ENCODE measurements at regions not wholly inside any gene's neighbourhood (a gene's known extent, or its start where the extent isn't known, plus 50 kb on each side); places are given as distances from the start of the nearest gene placed in this dataset.
"Not testable (repeated sequence)": the region's sequence is repeated elsewhere in the genome, so short reads cannot be mapped to it uniquely, and the experiment has no call there.

DNA sequence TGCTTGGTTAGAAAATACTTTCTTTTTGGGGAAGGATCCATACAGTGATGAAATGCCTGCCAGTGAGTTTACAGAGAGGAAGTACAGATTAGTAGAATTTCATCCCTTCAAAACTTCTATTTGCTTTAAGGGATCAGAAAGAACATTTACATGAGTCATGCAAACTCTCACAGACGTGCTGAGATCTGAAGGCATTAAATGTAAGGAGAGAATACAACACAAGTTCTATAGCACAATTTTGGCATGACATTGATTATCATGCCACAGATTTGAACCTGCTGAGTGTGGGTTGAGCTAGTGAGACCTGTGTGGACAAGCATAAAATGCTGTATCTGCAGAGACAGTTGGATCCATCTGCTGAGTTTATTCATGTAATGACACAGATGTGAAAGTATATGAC is 613.6 kb upstream of the SEMA6A start:
- DNase-seq: no peak

DNA sequence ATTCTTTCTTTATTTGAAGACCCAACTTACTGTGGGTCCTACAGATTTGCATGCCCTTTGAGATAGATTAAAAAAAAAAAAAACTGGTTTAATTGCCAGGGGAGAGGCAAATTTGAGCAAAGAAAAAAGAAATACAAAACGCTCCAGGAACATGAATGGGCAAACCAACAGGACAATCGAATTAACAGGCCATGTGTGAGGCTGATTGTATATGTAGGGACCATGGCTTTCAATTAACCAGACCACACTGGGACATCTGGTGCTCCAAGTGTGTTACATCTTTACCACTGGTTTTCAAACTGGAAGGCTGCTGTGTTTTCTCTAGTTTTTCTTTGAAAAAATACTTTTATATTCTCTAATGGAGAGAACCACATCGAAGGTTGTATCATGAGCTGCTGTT is 612.1 kb upstream of the SEMA6A start:
- DNase-seq: no peak

DNA sequence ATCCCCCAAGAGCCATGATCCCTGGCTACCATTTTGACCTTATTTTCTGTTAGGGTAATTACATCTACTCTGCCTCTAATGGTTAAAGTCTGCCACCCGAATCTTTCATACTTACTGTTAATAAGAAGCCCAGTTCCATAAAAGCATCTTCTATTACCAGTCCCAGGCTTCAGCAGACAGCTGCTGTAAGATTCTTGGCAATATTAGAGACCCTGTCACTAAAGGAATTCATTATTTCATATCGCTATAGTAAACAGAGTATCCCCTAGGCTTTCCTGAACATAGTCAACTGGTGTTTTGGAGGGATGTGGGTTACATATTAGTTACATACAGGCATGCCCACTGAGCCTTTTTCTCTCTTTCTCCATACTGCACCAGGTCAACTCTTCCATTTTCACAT is 608.7 kb upstream of the SEMA6A start:
- no peak for DNase-seq

DNA sequence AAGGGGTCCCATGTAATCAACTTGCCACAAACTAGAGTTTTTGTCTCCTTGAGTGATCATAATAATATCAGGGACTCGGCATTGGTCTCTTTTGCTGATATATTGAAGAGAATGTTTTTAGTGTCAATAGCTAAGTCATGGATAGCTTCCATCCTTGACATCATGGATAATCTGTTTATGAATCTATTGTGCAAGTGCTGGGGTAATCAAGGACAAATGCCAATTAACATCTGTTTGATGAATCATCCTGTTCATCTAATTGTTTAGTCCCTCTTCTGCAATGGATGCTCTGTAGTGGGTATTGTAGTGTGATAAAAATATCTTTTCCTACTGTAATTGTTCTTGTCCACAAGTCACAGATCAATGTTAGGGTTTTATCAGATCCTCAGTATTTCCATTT is 607.5 kb upstream of the SEMA6A start:
- DNase-seq: no peak

DNA sequence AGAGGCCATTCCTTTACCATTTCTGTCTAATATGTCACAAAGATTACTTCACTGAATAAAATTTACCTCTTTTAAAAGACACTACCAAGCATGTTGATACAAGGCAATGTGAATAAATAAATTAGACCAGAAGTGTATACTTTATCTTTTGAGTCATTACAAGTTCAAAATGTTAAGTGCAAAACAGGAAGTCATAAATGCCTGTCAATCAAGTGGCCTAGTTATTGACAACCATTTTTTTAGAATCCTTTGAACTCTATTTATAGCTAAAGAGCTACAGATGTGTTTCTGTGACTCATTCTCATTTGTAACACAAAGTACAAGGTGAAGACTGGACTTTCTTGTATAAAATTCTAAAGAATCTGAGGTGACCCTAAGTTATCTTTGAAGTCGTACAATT is 602.7 kb upstream of the SEMA6A start:
- DNase-seq: no peak

DNA sequence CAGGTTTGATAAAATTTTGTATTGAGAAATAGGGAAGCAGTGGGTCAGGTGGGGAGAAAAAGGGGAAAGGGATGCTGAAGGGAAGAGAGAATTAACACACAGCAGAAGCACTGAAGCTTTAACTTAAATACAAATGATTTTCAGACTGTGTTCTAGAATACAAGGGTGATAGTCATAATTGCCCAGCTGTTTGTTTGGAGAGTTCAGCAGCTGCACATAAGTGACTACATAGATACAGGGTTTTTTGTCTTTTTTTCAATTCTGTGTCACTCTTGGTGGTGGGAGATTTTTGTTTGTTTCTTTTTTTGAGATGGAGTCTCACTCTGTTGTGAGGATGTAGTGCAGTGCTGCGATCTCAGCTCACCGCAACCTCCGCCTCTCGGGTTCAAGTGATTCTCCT is 590.4 kb upstream of the SEMA6A start:
- no peak for DNase-seq

DNA sequence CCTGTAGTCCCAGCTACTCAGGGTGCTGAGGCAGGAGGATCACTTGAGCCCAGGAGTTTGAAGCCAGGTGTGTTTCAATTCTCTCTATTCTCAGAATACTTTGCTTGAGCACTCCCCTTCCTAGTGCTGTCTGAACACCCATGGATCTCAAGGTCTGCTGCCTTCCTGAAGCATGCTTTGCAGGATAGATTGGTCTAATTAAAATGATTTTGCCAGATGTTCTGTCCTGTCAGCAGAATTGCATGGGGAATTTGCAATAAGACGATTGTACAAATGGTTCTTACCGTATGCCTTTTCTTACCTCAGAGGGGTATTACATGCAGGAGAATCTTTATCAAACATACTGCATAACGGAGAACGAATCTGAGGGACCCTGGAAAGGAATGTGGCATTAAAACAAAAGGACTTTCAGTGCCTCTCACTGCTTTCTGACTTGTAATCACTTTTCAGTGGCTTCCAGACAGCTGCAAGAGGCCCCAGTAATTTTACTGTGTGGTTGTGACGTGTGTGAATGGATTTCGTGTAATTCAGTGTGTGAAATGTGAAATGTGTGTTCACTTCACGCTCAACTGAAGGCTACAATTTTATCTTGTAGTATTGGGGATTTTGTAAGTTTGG is 587.2 kb upstream of the SEMA6A start:
- DNase-seq: no peak

DNA sequence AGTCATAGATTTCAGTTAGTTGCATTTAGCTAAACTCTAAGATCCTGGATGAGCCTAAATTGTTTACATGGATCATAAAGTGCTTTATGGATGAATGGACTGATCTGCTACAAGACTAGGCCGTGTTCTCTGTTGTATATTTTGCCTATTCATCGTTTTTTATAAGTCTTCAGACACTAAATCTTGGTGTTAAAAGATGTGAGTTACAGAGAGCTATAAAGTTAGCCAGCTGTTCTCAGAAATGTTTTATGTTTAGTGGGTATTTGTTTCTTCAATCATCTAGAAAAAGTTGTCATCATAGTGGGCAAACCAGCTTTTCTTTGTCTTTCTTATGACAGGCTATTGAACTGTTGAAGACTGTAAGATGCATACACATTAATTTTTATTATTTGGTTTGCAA is 585.8 kb upstream of the SEMA6A start:
- no peak for DNase-seq

DNA sequence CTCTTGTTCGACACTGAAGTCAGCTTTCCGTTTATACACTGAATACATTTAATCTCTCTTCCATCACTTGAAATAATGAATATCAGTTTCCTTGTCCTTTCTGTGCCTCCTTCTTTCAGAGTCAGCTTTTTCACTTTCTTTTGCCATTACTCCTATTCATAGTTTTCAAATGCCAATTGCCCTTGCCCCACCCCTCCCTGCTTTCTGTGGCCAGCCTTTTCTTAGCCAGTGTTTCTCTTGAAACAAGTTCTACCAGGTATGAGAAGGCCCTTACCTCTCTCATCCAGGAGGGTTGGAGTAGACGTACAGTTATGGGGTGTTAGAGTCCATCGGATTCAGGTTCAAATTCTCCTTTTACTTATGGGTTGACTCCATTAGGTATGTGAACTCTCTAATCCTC is 574.7 kb upstream of the SEMA6A start:
- no peak for DNase-seq

DNA sequence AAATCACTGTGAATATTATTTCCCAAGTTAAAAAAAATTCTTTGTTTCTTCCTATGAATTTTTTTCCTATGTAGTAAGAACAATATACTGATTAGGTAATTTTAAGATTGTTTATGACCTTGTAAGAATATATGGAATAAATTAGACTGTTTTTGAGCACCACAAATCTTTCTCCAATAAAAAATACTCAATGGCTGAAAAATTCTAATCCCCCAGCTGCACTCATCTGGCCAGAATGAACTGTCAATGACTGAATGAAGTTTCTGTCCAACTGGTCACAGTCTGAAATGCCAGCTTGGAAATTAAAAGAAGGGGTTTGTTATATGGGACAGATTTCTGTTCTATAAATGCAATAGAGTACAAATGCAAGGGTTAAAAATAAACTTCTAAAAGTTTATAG is 569.5 kb upstream of the SEMA6A start:
- DNase-seq: no peak

DNA sequence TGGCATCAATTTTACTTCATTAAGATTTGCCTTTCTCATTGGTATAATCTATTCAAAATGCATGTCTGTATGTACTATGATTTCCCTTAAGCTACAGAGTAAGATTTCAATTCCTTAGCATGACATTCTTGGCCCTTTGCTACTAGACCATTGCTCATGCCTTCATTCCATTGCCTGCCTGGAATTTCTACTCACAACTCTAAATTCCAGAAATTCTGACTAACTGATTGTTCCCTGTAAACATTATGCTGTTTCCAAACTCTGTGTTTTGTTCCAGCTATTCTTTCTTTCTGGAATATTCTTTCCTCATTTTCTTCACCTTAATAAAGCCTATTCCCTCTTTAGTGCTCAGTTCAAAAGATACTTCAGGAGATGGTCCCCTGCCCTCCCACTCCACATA is 568.8 kb upstream of the SEMA6A start:
- no peak for DNase-seq

DNA sequence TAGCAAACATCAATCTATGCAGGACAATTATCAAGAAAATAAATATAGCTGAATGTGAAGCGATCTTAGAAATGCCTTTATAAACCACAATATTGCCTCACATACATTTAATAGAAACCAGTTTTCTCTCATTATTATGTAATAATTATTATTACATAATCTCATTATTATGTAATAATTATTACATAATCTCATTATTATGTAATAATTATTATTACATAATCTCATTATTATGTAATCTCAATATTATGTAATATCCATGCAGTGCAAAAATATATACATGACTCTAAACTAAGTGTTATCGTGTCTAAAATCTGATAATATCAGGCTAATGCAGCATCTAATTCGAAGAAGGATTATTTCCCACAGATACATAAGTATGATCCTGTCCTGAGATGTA is 563.9 kb upstream of the SEMA6A start:
- no peak for DNase-seq

DNA sequence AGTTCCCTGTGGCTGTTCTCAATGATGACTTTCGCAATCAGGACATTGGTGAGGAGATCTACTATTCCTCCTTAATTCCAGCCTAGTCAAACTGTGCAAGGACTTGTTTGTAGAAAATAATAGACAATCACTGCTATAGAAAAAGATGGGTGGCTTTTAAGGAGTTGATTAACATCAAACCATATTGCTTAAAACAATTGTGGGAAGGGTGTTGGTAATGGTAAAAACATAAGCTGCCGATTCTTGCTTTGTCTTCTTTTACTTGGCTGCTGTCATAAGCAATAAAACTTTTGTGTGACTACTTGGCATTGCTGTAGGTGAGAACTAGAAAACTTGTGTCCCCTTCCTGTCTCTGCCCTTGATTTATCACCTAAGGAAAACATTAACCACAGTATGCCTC is 561.2 kb upstream of the SEMA6A start:
- DNase-seq: no peak

DNA sequence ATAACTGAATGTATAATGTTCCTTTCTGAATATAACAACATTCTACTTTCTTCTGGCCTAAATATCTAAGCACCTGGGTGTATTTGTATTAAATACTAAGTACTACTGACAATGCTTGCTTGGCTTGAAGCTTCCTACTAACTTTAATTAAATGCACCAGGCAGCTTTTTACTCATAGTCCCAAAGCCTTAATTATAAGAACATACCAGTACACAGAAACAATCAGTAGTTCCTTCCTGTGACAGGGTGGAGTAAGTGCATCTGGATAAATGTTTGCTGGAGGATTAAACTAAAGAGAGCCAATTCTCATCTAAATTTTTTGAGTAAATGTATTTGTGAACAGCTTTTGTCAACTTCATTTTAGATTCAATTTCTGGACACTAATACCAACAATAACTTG is 558.6 kb upstream of the SEMA6A start:
- DNase-seq: no peak

DNA sequence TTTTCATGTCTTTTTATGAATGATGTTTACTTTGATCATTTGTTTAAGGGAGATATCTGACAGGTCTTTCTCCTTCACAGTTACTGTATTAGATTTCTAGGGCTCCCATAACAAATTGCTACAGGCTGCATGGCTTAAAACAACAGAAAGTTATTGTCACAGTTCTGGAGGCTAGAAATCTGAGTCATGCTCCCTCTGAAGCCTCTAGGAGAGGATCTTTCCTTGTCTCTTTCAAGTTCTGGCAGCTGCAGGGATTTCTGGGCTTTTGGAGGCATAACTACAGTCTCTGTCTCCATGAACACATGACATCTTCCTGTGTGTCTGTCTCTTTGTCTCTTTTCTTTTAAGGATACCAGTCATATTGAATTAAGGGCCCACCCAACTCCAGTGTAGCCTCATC is 557.3 kb upstream of the SEMA6A start:
- DNase-seq: no peak

DNA sequence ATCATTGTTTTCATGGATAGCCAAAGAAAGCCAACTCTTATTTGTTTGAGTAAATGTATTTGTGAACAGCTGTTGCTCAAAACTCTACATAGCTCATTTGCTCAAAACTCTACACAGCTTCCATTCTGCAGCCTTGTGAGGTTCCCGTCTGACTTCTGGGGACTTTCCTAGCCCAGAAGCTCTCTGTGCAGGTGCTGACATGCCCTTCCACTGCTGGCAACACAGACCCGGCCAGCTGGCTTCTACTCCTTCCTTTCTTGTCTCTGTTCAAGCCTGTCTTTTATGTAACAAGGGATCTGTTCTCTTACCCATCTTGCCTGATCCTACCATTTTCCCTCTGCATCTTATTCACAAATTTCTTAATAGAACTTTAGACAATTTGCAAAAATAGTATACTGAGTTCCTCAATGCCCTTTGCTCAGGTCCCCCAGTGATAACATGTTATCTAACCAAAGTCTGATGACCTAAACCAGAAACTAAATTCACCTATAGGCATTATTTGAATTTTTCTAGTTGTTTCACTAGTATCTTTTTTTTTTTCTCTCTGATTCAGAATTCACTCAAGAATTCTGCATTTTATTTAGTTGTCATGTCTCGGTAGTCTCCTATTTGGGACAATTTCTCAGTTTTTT is 556.5 kb upstream of the SEMA6A start:
- peak; percentile 80 for DNase-seq

DNA sequence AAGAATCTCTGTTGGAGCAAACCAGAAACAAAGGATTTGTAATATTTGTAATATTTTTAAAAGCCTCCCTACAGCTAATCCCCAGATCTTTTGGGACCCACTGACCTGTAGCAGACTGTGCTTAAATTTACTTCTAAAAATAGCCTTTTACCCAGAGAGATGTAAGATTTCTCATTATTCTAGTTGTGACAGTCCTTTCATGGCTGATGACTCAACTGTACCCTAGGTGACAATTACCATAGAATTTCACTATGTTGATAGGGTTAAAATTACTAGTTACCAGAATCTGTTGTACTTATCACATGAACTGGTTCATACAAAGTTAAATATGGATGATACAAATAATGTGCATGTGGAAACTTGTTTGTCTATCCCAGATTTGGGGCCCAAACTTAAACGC is 543.9 kb upstream of the SEMA6A start:
- DNase-seq: no peak

DNA sequence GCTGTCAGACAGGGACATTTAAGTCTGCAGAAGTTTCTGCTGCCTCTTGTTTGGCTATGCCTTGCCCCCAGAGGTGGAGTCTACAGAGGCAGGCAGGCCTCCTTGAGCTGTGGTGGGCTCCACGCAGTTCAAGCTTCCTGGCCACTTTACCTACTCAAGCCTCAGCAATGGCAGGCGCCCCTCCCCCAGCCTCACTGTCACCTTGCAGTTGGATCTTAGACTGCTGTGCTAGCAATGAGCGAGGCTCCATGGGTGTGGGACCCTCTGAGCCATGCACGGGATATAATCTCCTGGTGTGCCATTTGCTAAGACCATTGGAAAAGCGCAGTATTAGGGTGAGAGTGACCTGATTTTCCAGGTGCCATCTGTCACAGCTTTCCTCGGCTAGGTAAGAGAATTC is 542.7 kb upstream of the SEMA6A start:
- DNase-seq: not testable (repeated sequence)

DNA sequence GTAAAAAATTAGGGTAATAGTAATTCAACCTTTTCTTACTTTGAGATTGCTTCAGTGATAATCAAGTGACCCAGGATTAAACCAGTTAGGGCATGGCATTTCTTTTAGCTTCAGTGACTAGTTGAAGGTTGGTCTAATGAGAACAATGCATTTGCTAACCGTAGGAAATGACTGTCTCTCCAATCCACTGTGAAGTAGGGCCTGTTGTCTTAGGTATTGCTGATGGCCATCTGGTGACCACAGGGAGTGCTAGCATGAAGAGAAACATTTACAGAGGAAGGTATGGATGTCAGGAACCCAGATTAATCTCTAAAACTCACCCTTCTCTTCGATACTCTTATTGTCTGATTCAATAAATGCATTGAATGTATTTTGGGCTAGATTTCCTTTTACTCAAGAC is 535.9 kb upstream of the SEMA6A start:
- no peak for DNase-seq

DNA sequence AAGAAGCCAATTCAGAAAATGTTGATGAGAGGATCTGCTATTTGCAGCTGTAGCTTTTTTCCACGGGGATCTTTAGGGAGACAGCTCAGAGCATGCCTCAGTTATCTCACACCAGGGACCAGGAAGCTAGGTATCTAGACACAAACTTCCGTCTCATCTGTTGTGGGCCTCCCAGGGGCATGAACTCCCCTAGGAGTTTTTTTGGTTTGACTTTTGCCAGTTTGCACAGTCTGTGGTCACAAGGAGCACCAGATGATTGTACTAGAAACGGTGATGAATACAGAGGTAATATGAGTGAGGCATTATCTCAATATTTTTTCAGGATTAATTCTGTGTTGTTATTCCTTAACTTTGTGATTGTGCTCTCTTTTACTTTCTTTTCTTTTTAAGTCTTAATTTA is 533.2 kb upstream of the SEMA6A start:
- no peak for DNase-seq

DNA sequence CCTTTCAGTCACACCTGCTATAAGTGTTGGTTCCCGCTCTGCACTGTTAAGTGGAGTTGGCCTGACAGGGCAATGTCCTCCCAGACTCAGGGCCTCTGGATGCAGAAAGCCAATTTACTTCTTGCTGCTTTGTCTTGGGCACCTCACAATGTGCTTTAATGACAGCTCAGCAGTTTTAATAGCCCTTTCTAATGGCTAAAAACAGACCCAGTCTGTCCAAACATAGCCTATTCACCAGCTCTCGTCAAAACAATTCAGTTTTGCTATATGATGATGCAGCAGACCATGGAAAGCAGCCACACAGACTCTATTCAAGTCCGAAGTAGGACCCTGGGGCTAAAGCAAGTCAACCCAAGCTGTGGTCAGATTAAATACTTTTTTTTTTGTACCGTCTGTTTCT is 529.1 kb upstream of the SEMA6A start:
- no peak for DNase-seq

DNA sequence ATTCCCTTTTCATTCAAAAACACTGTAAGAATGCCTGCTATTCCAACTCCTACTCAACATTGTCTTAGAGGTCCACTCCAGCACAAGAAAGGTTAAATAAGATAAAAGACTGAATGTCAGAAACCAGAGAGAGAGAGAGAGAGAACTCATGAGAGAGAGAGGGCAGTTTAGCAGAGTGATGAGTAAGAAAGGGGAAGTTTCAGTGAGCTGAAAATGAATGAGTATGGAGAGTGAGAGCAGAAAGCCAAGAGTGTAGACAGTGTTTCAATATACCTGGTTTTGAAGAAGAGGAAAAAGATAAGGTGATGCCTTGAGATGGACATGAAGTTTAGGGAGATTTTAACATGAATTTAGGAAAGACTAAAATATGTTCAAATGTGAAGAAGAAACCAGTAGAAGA is 528.0 kb upstream of the SEMA6A start:
- DNase-seq: no peak

DNA sequence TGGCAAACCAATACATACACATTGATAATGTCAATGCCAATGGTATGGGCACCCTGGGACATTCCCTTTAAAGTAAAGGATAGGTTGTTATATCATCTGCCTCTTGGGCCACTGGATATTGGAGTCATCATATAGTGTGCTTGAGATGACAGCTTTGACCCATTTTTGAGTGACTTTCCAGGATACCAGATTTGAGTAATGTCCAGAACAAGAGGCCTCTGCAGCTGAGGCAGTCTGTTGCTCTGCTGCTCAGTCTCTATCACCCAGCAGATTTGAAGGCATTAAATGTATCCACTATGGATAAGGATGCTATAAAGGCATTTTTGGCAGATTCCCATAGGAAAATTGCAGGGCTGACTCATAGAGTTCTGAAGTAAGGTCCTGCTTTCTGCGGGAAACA is 525.6 kb upstream of the SEMA6A start:
- DNase-seq: no peak

DNA sequence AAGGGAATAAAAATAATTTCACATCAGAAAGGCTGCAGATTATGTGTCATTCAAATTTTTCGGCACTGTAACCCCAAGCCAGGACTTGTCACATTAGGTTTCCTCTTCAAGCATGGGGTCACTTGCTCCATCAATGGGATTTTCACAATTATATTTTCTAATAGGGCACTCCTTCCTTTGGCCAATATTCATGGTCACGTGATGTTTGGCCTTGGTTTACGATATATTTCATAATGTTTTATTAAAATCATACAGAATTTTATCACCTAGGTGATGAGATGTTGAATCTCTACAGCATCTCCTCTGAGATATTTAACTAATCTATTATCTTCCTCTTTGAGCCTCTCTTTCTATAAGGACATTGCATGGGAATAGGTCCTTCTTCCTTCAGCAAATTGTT is 523.5 kb upstream of the SEMA6A start:
- DNase-seq: no peak
